Left lung (tissue), 4 donors: ENCODE measurements at regions not wholly inside any gene's neighbourhood (a gene's known extent, or its start where the extent isn't known, plus 50 kb on each side); places are given as distances from the start of the nearest gene placed in this dataset.

Source experiments
- ATAC-seq: fragments of 200-7000 bp; cut with Tn5 transposase; one replicate; pipeline ENCODE4 v1.9.1; 2020; ENCODE audit warnings: moderate library complexity
- DNase-seq, 4 donors: peaks; one replicate each; pipeline ENCODE4 v3.0.0-alpha.2; 2013 to 2020
- H3K27ac ChIP-seq, 2 donors: fragments of 200-600 bp; sonication (generic) in 1 of 2; one replicate each; pipeline versions ENCODE4 v1.5.0 to v1.8.0; 2020 to 2021
- H3K27me3 ChIP-seq, 2 donors: fragments of 200-600 bp; sonication (generic) in 1 of 2; one replicate each; pipeline versions ENCODE4 v1.5.0 to v1.8.0; 2020 to 2021
- H3K36me3 ChIP-seq, 2 donors: fragments of 200-600 bp; sonication (generic) in 1 of 2; one replicate each; pipeline versions ENCODE4 v1.5.0 to v1.8.0; 2020 to 2021
- H3K4me1 ChIP-seq, 2 donors: fragments of 200-600 bp; one replicate each; pipeline ENCODE4 v1.8.0; 2021
- H3K4me3 ChIP-seq, 2 donors: fragments of 200-600 bp; sonication (generic) in 1 of 2; one replicate each; pipeline versions ENCODE4 v1.5.0 to v1.8.0; 2020 to 2021; ENCODE audit warnings: mild to moderate bottlenecking in 1 of 2
- H3K9me3 ChIP-seq, 2 donors: fragments of 200-600 bp; sonication (generic) in 1 of 2; one replicate each; pipeline versions ENCODE4 v1.5.0 to v1.8.0; 2020 to 2021
- intact Hi-C, 2 donors: fragments of 100-400 bp; cut with DNase I; formaldehyde crosslinking; loops; one replicate each; pipeline versions ENCODE4 v1.11.2 to v1.14.2; 2022
- TF ChIP-seq, protein P1 (sequence below), 2 donors: fragments of 200-600 bp; sonication (generic) in 1 of 2; IDR thresholded peaks; one replicate each; pipeline versions ENCODE4 v1.5.0 to v1.8.0; 2021; ENCODE audit warnings: antibody characterized with exemption in 2 of 2
- donor health status: DM: no; HTN: yes; CAD: no.
- donor health status: DM: no; HTN: no; CAD: no.

DNA sequence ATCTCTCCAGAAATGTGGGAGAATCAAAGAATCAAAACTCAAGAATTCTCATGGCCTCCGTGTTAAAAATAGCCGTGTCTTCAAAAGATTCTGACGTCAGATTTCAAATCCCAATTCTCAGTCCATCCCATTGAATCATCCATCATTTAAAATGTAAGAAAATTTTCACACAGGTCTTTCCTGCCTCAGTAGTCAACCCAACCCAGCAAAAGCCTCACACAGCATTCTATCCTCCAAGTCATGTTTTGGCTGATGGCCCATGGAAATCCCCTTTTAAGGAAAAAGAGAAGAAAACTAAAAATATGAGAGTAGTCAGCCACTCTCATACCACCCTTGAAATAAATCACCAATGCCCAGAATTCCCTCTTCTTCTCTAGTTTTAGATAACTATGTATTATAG, 211.8 kb downstream of the C1D start:
- ATAC-seq: no peak
- H3K4me3 ChIP-seq: no peak overlapping the region
- no peaks in the 10 kb centered on the region for H3K36me3 ChIP-seq
- no peaks in the 10 kb centered on the region for H3K9me3 ChIP-seq
- H3K4me1 ChIP-seq: peaks cover 3 to 7% of the 10 kb centered on the region in 2 donors
- intact Hi-C loops: no loop called here
- no peaks in the 10 kb centered on the region for H3K27me3 ChIP-seq
- no peak for DNase-seq
- no peak overlapping the region for H3K27ac ChIP-seq
- TF ChIP-seq, protein P1, sequence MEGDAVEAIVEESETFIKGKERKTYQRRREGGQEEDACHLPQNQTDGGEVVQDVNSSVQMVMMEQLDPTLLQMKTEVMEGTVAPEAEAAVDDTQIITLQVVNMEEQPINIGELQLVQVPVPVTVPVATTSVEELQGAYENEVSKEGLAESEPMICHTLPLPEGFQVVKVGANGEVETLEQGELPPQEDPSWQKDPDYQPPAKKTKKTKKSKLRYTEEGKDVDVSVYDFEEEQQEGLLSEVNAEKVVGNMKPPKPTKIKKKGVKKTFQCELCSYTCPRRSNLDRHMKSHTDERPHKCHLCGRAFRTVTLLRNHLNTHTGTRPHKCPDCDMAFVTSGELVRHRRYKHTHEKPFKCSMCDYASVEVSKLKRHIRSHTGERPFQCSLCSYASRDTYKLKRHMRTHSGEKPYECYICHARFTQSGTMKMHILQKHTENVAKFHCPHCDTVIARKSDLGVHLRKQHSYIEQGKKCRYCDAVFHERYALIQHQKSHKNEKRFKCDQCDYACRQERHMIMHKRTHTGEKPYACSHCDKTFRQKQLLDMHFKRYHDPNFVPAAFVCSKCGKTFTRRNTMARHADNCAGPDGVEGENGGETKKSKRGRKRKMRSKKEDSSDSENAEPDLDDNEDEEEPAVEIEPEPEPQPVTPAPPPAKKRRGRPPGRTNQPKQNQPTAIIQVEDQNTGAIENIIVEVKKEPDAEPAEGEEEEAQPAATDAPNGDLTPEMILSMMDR (IDR thresholded peaks at IDR 0.05): no peak

DNA sequence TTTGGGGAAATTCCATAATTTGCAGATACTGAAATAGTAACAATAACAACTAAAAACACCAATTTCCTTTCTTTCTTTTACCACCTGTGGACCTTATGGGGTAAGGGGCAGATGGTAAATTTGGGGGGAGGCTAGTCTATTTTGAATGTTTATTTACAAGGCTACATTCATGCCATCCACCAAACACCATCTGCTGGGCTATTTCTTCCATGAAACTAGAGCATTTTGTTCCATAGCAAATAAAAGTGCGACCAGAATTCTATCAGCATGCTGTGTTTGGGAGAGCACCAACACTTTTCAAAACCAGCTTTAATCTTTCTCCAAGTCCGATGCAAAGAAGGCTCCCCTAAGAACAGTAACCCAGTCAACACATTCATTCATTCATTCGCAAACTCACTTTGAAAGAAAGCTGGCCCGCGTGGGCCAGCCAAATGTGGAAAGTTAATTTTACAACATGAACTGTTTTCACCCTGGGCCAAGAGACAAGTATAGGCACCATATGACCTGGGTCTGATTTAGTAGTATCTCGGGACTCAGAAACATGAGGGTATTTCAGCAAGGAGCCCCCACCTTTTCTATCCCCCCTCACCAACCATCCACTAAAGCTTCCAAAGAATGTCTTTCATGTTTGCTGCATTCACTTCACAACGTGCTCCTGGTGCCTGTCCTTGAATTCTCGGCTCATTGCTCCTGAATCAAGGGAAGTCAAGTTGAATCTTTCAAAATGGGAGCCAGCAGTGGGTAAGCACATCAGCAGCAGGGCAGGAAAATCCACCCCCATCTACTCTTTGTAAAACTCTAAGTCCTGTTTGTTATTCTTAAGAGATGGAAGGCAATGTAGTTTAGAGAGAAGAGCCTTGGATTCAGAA, 210.6 kb downstream of the C1D start:
- TF ChIP-seq, protein P1 (IDR thresholded peaks at IDR 0.05): no peak
- no peaks in the 10 kb centered on the region for H3K9me3 ChIP-seq
- H3K27ac ChIP-seq: no peak overlapping the region
- no peaks in the 10 kb centered on the region for H3K4me1 ChIP-seq
- DNase-seq (no peak), ATAC-seq (no peak)
- intact Hi-C loops: no loop called here
- H3K4me3 ChIP-seq: no peak overlapping the region
- H3K36me3 ChIP-seq: no peaks in the 10 kb centered on the region
- no peaks in the 10 kb centered on the region for H3K27me3 ChIP-seq

DNA sequence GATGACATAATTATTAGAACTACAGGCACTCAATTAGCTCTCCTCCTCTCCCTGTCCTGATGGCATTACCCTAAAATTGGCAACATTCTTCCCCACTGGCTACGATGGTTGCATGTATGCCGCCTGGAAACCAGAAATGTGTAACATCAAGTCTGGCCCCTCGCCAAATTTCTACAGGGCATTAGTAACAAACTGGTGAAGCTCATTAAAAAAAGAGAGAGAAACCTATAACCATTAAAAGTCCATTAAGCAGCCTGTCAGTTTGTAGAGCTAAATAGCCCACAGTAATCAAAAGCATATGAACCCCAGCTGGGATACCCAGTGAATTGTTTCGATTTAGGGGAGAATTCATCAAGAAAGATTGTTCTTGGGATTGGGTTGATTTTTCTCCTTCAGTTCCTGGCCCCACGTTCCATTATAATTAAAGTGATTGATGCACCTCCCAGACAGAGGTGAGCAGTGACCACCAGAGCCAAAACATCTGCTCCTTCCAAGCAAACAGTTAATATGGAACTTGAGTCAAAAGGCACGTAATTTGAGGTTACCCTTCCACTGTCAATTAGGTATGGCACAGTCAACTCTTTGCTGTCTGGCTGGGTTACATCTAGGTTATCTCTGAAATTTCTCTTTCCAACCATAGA, 208.6 kb downstream of the C1D start:
- no peaks in the 10 kb centered on the region for H3K27me3 ChIP-seq
- intact Hi-C loops: no loop called here
- DNase-seq (no peak), ATAC-seq (no peak)
- no peak overlapping the region for H3K4me3 ChIP-seq
- H3K27ac ChIP-seq: no peak overlapping the region
- H3K4me1 ChIP-seq: no peaks in the 10 kb centered on the region
- no peaks in the 10 kb centered on the region for H3K9me3 ChIP-seq
- H3K36me3 ChIP-seq: no peaks in the 10 kb centered on the region
- TF ChIP-seq, protein P1 (IDR thresholded peaks at IDR 0.05): no peak

DNA sequence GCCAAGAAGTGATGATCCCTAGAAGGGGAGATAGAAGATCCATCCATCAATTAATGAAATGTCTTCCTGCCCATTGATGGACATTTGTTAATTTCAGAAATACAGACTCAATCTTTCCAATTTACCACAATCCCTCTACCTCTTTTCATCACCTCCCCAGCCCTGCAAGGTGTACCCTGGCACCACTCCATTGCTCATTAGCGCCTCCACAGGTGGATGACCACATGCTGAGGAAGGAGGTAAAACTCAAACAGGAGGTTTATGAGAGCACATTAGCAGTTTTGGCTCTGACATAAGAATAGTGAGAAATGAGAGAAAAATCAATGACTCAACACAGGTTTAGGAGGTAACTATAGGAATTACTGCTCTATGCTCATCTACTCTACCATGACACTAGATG, 208.0 kb downstream of the C1D start:
- no peak for ATAC-seq
- H3K4me3 ChIP-seq: no peak overlapping the region
- no peaks in the 10 kb centered on the region for H3K9me3 ChIP-seq
- H3K36me3 ChIP-seq: no peaks in the 10 kb centered on the region
- DNase-seq: no peak
- no peak overlapping the region for H3K27ac ChIP-seq
- H3K27me3 ChIP-seq: no peaks in the 10 kb centered on the region
- TF ChIP-seq, protein P1 (IDR thresholded peaks at IDR 0.05): no peak
- intact Hi-C loops: no loop called here
- H3K4me1 ChIP-seq: no peaks in the 10 kb centered on the region

DNA sequence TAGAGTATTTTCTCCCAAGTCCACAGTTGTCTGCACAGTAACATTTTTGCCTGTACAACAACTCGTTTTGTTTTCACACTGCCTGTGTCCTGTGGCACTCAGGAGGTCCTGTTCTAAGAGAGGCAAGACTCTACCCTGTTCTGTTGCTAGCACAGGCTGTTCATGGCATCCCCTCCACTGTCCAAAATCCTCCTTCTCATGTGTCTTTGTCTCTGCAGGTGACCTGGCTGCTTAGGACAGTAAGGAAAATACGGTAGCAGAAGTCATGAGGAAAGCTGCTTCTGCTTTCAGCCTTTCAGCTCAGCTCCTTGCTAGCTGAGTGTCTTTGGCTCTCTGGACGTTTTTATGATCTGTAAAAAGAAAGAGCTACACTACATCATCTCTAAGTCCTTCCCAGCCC, 205.9 kb downstream of the C1D start:
- H3K4me3 ChIP-seq: no peak overlapping the region
- intact Hi-C loops: no loop called here
- H3K9me3 ChIP-seq: no peaks in the 10 kb centered on the region
- no peaks in the 10 kb centered on the region for H3K4me1 ChIP-seq
- TF ChIP-seq, protein P1 (IDR thresholded peaks at IDR 0.05): no peak
- no peaks in the 10 kb centered on the region for H3K27me3 ChIP-seq
- DNase-seq (no peak), ATAC-seq (no peak)
- no peak overlapping the region for H3K27ac ChIP-seq
- no peaks in the 10 kb centered on the region for H3K36me3 ChIP-seq
